NCI-H526 (cell line): ENCODE measurements at regions not wholly inside any gene's neighbourhood (a gene's known extent, or its start where the extent isn't known, plus 50 kb on each side); places are given as distances from the start of the nearest gene placed in this dataset.

ENCODE experiments used
- DNase-seq, 2 experiments: peaks; one replicate each; lab custom pipeline; 2025; lab: John Stamatoyannopoulos, UW

GRCh38 chr20:6421321-6422248, 298.8 kb upstream of the FERMT1 start:
- DNase-seq, result peak in 1 of 2 experiments; percentile 10

DNA sequence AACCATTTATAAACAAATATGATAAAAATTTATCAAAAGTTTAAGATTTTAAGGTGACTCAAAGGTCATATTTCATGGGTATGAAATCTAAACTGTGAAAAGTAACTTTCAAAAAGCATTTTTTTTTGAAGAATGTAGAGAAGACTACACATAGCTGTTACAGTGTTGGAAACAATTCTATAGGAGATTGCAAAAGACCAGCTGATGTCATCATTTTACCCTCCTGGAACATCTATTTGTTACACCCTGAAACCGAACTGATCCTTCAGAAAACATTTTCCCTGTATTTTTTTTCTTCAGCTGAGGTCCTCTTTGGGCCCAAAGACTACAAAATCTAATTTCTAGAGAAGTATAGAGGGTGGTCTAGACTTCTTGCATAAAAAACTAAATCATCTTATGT, 297.5 kb upstream of the FERMT1 start:
- no peak for DNase-seq

GRCh38 chr20:6418732-6419131, 295.9 kb upstream of the FERMT1 start:
- DNase-seq, result no peak

GRCh38 chr20:6416371-6416770, 293.5 kb upstream of the FERMT1 start:
- DNase-seq, result no peak

DNA sequence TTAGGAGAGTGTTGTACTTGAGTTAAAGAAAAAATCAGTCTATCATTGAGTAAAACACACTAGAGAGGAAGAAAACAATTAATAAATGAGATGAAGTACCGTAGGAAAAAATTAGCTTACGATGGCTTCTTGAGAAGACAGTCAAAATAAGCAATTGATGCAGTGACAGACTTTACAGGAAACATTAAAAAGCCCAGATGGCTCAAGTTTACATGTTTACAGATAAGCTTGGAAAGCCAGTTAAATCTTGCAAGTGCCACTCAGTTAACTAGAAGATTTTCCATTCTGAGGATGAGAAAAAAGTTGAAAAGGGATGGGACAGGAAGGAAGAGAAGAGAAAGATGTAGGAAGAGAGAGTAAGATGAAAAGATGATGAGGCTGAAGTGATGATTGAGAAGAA, 288.8 kb upstream of the FERMT1 start:
- no peak for DNase-seq

- DNase-seq, result no peak
These were observed 287.9 kb upstream of the FERMT1 start for GRCh38 chr20:6410721-6411120.

- no peak for DNase-seq
These were observed 284.3 kb upstream of the FERMT1 start for GRCh38 chr20:6407163-6407562.

- no peak for DNase-seq
These were observed 279.2 kb upstream of the FERMT1 start for GRCh38 chr20:6401893-6402557.

- DNase-seq, result no peak
These were observed 274.3 kb upstream of the FERMT1 start for GRCh38 chr20:6397115-6397514.

DNA sequence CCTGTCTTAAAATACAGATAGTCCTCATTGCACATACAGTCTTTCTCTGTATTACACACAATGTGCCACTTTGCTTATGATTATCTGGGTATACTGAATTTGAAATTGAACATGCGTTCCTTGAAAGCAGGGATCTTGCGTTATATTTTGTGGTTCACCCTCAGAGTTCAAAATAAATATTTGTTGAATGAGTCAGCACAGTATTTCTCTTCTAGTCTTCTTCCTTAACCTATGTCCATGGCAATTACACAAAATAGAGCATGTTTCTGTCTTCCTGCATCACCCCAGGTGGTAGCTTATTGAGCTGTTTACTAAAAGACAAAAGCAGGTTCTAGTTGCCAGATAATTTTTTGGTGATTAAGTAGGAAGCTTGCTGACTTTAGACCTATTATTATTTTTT, 272.9 kb upstream of the FERMT1 start:
- DNase-seq, result no peak

DNA sequence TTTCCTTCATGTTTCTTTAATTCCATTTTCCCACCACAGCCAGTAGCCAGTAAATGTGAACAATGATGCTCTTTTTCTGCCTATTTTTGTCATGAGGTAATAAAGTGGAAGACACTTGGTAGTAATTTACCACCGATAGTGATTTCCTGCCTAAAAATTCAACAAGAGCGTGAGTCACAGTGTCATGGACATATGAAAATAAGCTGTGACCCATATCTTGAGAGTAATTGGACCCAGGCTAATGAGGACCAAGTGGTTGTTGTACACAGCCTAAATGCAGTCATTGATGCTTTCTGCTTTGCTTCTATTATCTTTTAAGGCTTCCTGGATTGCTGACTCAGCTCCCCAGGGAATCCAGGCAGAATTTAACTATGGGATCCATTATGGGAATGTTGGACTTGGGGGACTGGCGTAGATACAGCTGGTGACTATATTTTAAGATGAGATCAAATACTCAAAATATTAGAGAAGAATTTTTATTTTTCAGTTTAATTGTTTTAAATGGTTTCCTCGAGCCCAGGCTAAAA, 265.9 kb upstream of the FERMT1 start:
- peak in 1 of 2 experiments; percentile 8 for DNase-seq

- no peak for DNase-seq
These were observed 262.2 kb upstream of the FERMT1 start for GRCh38 chr20:6384956-6385486.

DNA sequence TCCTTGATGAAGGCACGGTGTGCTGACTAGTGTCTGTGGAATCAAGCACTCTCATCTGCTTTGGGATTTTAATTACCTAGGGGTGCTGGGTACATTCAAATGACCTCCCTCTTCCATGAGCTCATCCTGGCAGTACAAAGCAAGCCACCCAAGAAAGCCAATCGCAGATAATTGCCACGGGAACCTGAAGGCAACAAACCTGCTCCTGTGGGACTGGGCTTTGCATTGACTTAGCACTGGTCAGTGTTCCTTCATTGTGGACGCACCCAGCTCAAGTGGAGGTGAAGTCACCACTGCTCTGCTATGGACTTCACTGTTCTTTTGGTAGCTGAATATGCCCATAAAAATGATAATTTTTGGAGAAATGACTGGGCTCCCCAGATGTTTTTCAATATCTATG, 261.6 kb upstream of the FERMT1 start:
- DNase-seq, result no peak

GRCh38 chr20:6381887-6382286, 259.1 kb upstream of the FERMT1 start:
- DNase-seq, result peak in 1 of 2 experiments; percentile 8

DNA sequence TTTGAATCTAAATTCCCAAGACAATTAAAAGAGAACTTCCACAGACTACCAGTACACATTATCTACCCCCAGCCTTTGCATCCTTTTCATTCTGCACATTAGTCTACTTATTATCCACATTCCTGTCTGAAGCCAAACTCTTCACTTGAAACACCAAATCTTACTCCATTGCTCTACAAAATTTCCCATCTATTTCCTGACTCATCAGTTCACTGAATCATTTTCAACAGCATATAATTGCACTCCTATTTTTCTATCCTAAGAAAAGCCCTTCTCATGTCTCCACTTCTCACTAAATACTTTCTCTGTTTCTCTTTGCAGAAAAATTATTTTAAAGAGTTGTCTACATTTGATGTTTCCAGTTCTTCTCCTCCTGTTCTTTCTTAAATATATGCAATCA, 239.4 kb upstream of the FERMT1 start:
- DNase-seq, result no peak

DNA sequence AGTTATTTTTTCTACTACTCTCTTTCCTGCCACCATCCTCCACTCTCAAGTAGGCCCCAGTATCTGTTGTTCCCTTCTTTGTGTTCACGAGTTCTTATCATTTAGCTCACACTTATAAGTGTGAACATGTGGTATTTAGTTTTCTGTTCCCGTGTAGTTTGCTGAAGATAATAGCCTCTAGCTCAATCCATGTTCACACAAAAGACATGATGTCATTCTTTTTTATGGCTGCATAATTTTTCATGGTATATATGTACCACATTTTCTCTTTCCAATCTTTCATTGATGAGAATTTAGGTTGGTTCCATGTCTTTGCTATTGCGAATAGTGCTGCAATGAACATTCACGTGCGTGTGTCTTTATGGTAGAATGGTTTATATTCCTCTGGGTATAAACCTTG, 237.9 kb upstream of the FERMT1 start:
- DNase-seq, result no peak

- DNase-seq, result peak in 1 of 2 experiments; percentile 11
These were observed 233.1 kb upstream of the FERMT1 start for GRCh38 chr20:6355754-6356451.

GRCh38 chr20:6348908-6349307, 226.1 kb upstream of the FERMT1 start:
- no peak for DNase-seq

- DNase-seq, result no peak
These were observed 225.1 kb upstream of the FERMT1 start for GRCh38 chr20:6347916-6348315.

DNA sequence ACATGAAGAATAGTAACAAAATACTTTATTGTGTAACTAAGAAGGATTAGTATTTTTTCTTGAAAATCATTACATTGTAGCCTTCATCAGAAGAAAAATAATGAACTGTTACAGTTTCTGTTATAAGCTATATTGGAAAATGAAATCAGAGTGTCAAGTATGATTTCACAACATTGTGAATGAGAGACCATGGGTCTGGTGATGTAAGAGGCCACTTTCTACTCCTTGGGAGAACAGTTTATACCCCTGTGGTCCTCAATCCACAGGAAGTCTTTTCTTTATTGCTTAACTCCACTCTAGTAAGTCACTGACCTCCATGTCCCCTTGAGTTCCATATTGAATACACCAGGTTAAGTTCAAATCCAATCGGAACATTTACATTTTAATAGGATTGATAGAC, 218.7 kb upstream of the FERMT1 start:
- no peak for DNase-seq

- DNase-seq, result peak; percentile 57 to 72
These were observed 216.3 kb upstream of the FERMT1 start for GRCh38 chr20:6339176-6339575.

GRCh38 chr20:6333110-6333509, 210.3 kb upstream of the FERMT1 start:
- no peak for DNase-seq
